ENCODE measurements at regions not wholly inside any gene's neighbourhood (a gene's known extent, or its start where the extent isn't known, plus 50 kb on each side); places are given as distances from the start of the nearest gene placed in this dataset.

DNA sequence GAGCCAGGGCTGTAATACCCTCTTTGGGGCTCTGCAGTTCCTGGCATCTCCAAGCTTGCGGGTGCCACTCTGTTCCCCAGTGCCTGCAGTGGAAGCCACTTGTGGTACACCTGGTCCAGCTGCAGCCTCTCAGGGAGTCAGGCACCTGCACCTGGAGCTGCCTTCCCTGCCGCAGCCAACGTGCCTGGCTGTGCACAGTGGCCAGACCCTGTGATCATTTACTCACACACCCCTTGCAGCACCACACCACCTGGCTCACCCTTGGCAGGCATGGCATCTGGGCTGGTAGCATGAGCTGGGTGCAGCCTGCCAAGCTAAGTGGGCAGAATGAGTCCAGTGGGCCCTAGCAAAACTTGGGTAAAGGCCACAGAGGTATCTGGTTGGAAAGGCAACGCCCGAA lies 51.1 kb upstream of the NTPCR start:
- TF ChIP-seq CTCF (IDR thresholded peaks at IDR 0.05 in 2 of 3, conservative IDR thresholded peaks at IDR 0.05 in 1 of 3; ENCODE audit: borderline replicate concordance in 1 of 3, insufficient read depth in 1 of 3, low read depth in 2 of 3, low read length in 2 of 3), result no peak
- TF ChIP-seq POLR2A (IDR thresholded peaks at IDR 0.05; ENCODE audit: borderline replicate concordance, extremely low read depth, insufficient read depth, insufficient read length), result no peak
- TF ChIP-seq EZH2 (IDR thresholded peaks at IDR 0.05), result no peak
- TF ChIP-seq ELF1 (IDR thresholded peaks at IDR 0.05; ENCODE audit: borderline replicate concordance, low read depth), result no peak
- TF ChIP-seq, protein P1, sequence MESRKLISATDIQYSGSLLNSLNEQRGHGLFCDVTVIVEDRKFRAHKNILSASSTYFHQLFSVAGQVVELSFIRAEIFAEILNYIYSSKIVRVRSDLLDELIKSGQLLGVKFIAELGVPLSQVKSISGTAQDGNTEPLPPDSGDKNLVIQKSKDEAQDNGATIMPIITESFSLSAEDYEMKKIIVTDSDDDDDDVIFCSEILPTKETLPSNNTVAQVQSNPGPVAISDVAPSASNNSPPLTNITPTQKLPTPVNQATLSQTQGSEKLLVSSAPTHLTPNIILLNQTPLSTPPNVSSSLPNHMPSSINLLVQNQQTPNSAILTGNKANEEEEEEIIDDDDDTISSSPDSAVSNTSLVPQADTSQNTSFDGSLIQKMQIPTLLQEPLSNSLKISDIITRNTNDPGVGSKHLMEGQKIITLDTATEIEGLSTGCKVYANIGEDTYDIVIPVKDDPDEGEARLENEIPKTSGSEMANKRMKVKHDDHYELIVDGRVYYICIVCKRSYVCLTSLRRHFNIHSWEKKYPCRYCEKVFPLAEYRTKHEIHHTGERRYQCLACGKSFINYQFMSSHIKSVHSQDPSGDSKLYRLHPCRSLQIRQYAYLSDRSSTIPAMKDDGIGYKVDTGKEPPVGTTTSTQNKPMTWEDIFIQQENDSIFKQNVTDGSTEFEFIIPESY (IDR thresholded peaks at IDR 0.05; ENCODE audit: extremely low read depth, insufficient replicate concordance, low read length), result no peak
- no peak for TF ChIP-seq REST (IDR thresholded peaks at IDR 0.05; ENCODE audit: low read depth)
- TF ChIP-seq CBX3 (IDR thresholded peaks at IDR 0.05; ENCODE audit: low read depth), result no peak
- TF ChIP-seq POLR2AphosphoS5 (IDR thresholded peaks at IDR 0.05; ENCODE audit: low read depth, low read length), result no peak
- TF ChIP-seq CEBPB (IDR thresholded peaks at IDR 0.05; ENCODE audit: low read depth), result no peak
- TF ChIP-seq, protein P2, sequence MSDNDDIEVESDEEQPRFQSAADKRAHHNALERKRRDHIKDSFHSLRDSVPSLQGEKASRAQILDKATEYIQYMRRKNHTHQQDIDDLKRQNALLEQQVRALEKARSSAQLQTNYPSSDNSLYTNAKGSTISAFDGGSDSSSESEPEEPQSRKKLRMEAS (IDR thresholded peaks at IDR 0.05), result no peak
- TF ChIP-seq ZFX (IDR thresholded peaks at IDR 0.05), result no peak
- TF ChIP-seq ZNF274 (IDR thresholded peaks at IDR 0.05; ENCODE audit: low read depth, low read length), result no peak

Measured in HCT116 (cell line).